WTC11 (cell line): ENCODE measurements at regions not wholly inside any gene's neighbourhood (a gene's known extent, or its start where the extent isn't known, plus 50 kb on each side); places are given as distances from the start of the nearest gene placed in this dataset.

Experiments used
- ATAC-seq: fragments of 200-7000 bp; cut with Tn5 transposase; 2 replicates; pipeline ENCODE4 v1.10.0; 2021; ENCODE audit warnings: mild to moderate bottlenecking, moderate library complexity
- CTCF ChIA-PET: fragments of 300-600 bp; sonication (Branson Sonifier 250); formaldehyde crosslinking; loops from one replicate; lab custom pipeline; 2021; ENCODE audit warnings: antibody characterized with exemption; lab: Charles Lee
- POLR2A ChIA-PET: fragments of 350-600 bp; sonication (Branson Sonifier 250); formaldehyde crosslinking; loops from one replicate; lab custom pipeline; 2021; ENCODE audit warnings: antibody characterized with exemption; lab: Charles Lee
- DNase-seq: peaks from one replicate; pipeline ENCODE4 v3.0.0; 2021; ENCODE audit warnings: low spot score
- H3K27ac Mint-ChIP-seq: 2 replicates; pipeline ENCODE4 v1.8.0; 2021; ENCODE audit warnings: mixed read lengths
- H3K27me3 Mint-ChIP-seq: 2 replicates; pipeline ENCODE4 v1.8.0; 2021; ENCODE audit warnings: low read depth, mild to moderate bottlenecking, moderate library complexity, mixed read lengths
- H3K36me3 Mint-ChIP-seq: 2 replicates; pipeline ENCODE4 v1.8.0; 2021; ENCODE audit warnings: mixed read lengths
- H3K4me1 Mint-ChIP-seq: 2 replicates; pipeline ENCODE4 v1.8.0; 2022; ENCODE audit warnings: mixed read lengths
- H3K4me3 Mint-ChIP-seq: 2 replicates; pipeline ENCODE4 v1.8.0; 2021; ENCODE audit warnings: mild to moderate bottlenecking, moderate library complexity, mixed read lengths
- H3K9me3 Mint-ChIP-seq: 2 replicates; pipeline ENCODE4 v1.8.0; 2021; ENCODE audit warnings: mixed read lengths
- CREM ChIP-seq: sonication (generic); formaldehyde crosslinking; IDR thresholded peaks from 2 replicates; pipeline ENCODE4 v1.8.1; 2022; ENCODE audit warnings: mild to moderate bottlenecking, missing genetic modification reagents, moderate library complexity
- JAZF1 ChIP-seq: fragments of 250-450 bp; sonication (Bioruptor Pico); IDR thresholded peaks from 2 replicates; pipeline ENCODE4 v1.9.0; 2021; ENCODE audit warnings: moderate library complexity, mild to moderate bottlenecking, inconsistent platforms
- NFYB ChIP-seq: sonication (generic); formaldehyde crosslinking; conservative IDR thresholded peaks from 2 replicates; pipeline ENCODE4 v1.8.0; 2022; ENCODE audit warnings: low read depth, missing genetic modification reagents
- TEAD4 ChIP-seq: sonication (generic); formaldehyde crosslinking; IDR thresholded peaks from 2 replicates; pipeline ENCODE4 v1.8.0; 2022; ENCODE audit warnings: mild to moderate bottlenecking, missing genetic modification reagents
- ZNF138 ChIP-seq: sonication (generic); formaldehyde crosslinking; conservative IDR thresholded peaks from 2 replicates; pipeline ENCODE4 v1.8.1; 2022; ENCODE audit warnings: mild to moderate bottlenecking, moderate library complexity, missing genetic modification reagents
- ZNF396 ChIP-seq: fragments of 250-450 bp; sonication (Bioruptor Pico); IDR thresholded peaks from 2 replicates; pipeline ENCODE4 v1.8.0; 2021; ENCODE audit warnings: mild to moderate bottlenecking, moderate library complexity, borderline replicate concordance
- TF ChIP-seq, protein P1 (sequence below): fragments of 250-450 bp; sonication (Bioruptor Pico); conservative IDR thresholded peaks from 2 replicates; pipeline ENCODE4 v1.9.0; 2021; ENCODE audit warnings: mild to moderate bottlenecking
- TF ChIP-seq, protein P2 (sequence below): sonication (generic); formaldehyde crosslinking; IDR thresholded peaks from 2 replicates; pipeline ENCODE4 v1.8.0; 2022; ENCODE audit warnings: missing genetic modification reagents
- TF ChIP-seq, protein P3 (sequence below): sonication (generic); formaldehyde crosslinking; IDR thresholded peaks from 2 replicates; pipeline ENCODE4 v1.8.1; 2022; ENCODE audit warnings: low read depth, mild to moderate bottlenecking, moderate library complexity, missing genetic modification reagents, borderline replicate concordance
- TF ChIP-seq, protein P4 (sequence below): sonication (generic); formaldehyde crosslinking; IDR thresholded peaks from 2 replicates; pipeline ENCODE4 v1.8.1; 2022; ENCODE audit warnings: mild to moderate bottlenecking, missing genetic modification reagents, moderate library complexity, borderline replicate concordance

DNA sequence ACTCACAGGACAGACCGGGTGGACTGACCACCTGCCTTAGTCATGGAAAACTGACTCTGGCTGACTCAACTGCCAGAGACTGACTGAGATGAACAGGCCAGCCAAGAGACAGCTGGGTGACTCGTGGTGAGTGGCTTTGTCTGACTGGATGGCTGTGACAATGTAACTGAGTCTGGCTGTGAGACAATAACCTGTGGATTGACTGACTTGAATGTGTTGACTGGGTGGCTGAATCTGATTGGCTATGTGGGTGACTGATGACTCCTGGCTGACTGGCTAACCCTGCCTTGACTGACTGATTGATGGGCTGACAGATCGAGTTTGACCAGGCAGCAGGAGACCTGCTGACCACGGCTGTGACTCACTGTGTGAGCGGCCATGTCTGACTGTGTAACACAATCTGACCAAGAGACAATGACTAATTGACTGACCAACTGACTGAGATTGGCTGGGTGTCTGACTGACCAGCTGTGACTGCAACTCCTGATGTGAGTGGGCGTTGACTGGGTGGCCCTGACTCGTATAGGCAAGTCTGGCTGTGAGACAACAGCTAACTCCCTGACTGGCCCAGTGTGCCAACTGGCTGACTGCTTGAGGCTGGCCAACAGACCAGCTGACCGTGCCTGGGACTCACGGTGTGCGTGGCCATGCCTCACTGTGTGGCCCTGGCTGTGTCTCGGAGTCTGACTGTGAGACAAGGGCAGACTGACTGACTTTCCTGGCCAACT is 509.1 kb downstream of the SHQ1 start (continued):
- TF ChIP-seq, protein P1, sequence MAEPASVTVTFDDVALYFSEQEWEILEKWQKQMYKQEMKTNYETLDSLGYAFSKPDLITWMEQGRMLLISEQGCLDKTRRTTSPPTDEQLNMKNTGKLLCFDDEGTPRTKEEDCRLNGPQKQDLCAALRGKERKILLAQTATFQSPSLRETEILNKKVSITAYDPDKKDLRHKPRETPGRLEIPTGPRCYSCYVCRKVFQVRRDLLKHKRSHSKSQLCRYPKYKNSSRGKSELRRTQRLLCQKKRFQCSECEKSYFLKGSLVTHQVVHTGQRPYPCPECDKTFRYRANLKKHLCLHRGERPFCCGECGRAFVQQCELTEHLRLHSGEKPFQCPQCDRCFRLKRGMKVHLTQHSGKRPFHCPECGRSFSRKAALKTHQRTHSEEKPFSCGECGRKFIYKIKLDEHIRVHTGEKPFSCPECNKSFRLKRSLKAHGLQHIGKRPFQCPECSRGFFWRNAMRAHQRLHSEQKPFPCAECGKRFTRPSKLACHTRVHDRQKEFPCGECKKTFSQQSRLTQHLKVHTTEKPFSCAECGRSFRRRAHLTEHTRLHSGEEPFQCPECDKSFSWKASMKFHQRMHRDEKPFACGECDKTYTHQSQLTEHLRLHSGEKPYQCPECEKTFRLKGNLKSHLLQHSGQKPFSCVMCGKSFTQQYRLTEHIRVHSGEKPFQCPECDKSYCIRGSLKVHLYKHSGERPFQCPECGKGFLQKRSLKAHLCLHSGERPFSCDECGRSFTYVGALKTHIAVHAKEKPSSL (CRISPR knock-in tag) = no peak

DNA sequence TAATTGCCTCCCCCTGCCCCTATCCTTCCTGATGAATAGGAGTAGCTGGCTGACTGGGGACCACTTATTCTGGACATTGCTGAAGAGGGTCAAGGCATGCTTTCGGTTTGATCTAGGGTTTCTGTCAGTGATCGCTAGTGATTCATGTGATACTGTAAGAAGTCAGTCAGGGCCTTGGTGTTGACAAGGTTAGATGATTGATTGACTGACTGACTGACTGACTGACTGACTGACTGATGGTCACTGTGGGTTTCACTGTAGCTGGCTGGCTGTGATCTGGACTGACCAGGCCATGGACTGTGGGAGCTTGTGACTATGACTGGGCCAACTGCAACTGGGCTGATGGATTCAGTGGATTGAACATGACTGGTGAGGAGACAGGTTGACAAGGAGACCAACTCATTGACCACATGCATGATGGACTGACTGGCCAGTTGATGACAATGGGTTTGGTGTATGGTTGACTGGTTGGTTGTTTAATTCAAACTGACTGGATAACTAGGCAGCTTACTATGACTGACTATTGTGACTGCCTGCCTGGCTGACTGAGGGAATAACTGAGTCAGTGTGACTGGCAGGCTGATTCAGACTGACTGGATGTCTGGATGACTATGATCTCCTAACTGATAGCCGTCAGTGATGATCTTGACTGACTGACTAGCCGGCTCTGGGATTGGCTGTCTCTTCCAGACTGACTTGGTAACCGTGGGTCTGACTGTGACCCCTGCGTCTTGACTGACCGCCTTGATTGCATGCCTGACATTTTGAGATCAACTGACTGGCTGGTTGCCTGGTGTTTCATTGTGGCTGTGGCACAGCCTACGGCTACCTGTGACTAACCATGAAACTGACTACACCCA is 509.9 kb downstream of the SHQ1 start:
- ChIA-PET CTCF (no interaction called here), POLR2A (no interaction called here)
- no peaks in the 10 kb centered on the region for H3K9me3 Mint-ChIP-seq
- no peak for TF ChIP-seq ZNF138 (CRISPR knock-in tag)
- TF ChIP-seq, protein P2, sequence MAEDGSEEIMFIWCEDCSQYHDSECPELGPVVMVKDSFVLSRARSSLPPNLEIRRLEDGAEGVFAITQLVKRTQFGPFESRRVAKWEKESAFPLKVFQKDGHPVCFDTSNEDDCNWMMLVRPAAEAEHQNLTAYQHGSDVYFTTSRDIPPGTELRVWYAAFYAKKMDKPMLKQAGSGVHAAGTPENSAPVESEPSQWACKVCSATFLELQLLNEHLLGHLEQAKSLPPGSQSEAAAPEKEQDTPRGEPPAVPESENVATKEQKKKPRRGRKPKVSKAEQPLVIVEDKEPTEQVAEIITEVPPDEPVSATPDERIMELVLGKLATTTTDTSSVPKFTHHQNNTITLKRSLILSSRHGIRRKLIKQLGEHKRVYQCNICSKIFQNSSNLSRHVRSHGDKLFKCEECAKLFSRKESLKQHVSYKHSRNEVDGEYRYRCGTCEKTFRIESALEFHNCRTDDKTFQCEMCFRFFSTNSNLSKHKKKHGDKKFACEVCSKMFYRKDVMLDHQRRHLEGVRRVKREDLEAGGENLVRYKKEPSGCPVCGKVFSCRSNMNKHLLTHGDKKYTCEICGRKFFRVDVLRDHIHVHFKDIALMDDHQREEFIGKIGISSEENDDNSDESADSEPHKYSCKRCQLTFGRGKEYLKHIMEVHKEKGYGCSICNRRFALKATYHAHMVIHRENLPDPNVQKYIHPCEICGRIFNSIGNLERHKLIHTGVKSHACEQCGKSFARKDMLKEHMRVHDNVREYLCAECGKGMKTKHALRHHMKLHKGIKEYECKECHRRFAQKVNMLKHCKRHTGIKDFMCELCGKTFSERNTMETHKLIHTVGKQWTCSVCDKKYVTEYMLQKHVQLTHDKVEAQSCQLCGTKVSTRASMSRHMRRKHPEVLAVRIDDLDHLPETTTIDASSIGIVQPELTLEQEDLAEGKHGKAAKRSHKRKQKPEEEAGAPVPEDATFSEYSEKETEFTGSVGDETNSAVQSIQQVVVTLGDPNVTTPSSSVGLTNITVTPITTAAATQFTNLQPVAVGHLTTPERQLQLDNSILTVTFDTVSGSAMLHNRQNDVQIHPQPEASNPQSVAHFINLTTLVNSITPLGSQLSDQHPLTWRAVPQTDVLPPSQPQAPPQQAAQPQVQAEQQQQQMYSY (CRISPR knock-in tag) = no peak
- TF ChIP-seq TEAD4 (CRISPR knock-in tag) = no peak
- no peak for TF ChIP-seq NFYB (CRISPR knock-in tag)
- H3K4me1 Mint-ChIP-seq = peaks cover 14% of the 10 kb centered on the region
- H3K27ac Mint-ChIP-seq = no peak overlapping the region
- H3K36me3 Mint-ChIP-seq = no peaks in the 10 kb centered on the region
- H3K4me3 Mint-ChIP-seq = no peak overlapping the region
- ATAC-seq = no peak
- DNase-seq = no peak
- no peaks in the 10 kb centered on the region for H3K27me3 Mint-ChIP-seq

DNA sequence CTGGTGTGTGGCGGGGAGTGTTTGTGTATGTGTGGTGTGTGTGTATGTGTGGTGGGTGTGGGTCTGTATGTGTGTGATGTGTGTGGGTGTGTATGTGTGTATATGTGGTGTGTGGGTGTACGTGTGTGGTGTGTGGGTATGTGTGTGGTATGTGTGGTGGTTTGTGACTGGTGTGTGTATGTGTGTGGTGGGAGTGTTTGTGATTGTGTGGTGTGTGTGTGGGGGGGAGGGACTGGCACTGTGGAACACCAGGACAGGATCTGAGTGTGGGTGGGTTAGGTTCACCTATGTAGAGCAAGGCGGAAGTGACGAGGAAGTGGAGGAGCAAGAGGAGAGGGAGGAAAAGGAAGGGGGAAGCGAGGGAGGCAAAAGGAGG is 510.8 kb downstream of the SHQ1 start:
- POLR2A ChIA-PET = no interaction called here
- Mint-ChIP-seq H3K9me3 (no peaks in the 10 kb centered on the region), H3K4me3 (no peak overlapping the region), H3K36me3 (no peaks in the 10 kb centered on the region), H3K27ac (no peak overlapping the region), H3K27me3 (no peaks in the 10 kb centered on the region), H3K4me1 (peaks cover 14% of the 10 kb centered on the region)
- CTCF ChIA-PET = interaction anchor here (1.1 kb wide), 1 partner anchor 10 kb away, joined by 3 read pairs; no protein-coding TSS in a partner anchor
- DNase-seq = no peak
- ATAC-seq = no peak
- TF ChIP-seq, protein P3, sequence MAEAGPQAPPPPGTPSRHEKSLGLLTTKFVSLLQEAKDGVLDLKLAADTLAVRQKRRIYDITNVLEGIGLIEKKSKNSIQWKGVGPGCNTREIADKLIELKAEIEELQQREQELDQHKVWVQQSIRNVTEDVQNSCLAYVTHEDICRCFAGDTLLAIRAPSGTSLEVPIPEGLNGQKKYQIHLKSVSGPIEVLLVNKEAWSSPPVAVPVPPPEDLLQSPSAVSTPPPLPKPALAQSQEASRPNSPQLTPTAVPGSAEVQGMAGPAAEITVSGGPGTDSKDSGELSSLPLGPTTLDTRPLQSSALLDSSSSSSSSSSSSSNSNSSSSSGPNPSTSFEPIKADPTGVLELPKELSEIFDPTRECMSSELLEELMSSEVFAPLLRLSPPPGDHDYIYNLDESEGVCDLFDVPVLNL (CRISPR knock-in tag) = no peak
- TF ChIP-seq CREM (no peak), JAZF1 (CRISPR knock-in tag) (no peak), ZNF396 (CRISPR knock-in tag) (no peak)
- TF ChIP-seq, protein P4, sequence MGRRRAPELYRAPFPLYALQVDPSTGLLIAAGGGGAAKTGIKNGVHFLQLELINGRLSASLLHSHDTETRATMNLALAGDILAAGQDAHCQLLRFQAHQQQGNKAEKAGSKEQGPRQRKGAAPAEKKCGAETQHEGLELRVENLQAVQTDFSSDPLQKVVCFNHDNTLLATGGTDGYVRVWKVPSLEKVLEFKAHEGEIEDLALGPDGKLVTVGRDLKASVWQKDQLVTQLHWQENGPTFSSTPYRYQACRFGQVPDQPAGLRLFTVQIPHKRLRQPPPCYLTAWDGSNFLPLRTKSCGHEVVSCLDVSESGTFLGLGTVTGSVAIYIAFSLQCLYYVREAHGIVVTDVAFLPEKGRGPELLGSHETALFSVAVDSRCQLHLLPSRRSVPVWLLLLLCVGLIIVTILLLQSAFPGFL = no peak
